Kidney tubule cell (primary cell): ENCODE measurements at regions not wholly inside any gene's neighbourhood (a gene's known extent, or its start where the extent isn't known, plus 50 kb on each side); places are given as distances from the start of the nearest gene placed in this dataset.

Source experiments
- DNase-seq: peaks from one replicate; pipeline ENCODE4 v3.0.0-alpha.2; 2018; ENCODE audit warnings: low spot score

DNA sequence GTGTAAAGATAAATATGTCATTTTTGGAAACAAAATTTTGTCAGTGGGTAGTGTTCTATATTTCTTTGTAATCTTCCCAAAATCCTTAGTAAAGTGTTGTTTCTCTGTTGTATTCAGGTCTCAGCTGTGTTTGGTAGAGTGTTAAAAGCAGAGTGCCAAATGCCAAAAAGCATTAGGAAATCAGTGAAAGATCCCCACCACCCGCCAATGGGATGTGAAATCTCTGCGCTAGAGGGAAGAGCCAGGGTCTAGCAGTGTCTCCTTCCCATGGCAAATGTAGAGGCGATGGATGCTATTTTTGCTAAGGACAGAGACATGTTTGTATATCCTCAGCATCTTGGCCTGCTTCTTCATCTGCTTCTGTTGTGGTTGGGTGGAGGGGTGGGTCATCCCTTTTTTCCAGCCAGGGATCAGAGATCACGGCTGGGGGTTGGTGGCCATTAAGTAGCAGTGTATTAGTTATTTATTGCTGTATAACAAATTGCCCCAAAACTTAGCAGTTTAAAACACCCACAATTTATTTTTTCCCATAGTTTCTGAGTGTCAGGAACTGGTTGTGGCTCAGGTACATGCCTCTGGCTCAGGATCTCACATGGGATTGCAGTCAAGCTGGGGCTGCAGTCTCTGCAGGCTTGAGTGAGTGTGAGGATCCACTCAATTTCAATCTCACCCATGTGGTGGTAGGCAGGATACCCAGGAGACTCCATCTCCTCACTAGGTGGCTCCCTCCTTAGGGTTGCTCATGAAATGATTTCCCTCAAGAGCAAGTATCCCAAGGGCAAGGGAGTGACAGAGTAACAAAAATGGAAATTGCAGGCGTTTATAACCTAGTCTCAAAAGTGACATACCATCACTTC lies 211.9 kb downstream of the MYCN start:
- no peak for DNase-seq

DNA sequence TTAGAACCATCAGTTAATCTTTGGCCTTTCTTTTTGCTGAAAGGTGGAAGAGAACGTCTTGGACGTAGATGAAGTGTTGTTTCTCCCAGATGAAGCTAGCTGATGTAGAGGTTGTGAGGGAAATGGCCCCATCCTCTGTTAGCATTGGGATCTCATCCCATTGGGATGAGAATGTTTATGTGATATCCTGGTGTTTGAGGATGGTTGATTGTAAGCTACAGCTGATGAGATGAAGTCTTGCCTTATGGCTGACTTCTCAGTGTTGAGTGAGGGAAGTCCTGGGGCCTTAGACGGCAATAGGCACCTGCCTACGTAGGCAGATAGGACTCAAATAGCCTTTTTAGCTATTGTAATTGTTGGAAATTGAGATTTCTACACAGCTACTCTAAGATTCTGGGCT lies 211.3 kb downstream of the MYCN start:
- no peak for DNase-seq

DNA sequence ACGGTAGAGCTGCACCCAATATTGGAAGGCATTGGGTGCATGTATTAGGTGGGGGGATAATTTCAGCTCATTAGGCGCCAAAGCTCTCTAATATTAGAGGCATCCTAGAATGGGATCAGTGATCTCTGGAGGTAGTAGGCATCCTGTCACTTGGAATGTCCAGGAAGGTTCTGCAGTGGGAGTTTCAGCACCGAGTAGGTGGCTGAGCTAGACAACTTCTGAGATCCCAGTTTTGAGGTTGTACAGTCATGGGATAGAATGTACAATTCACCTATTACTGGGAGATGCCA lies 210.9 kb downstream of the MYCN start:
- DNase-seq, result no peak

DNA sequence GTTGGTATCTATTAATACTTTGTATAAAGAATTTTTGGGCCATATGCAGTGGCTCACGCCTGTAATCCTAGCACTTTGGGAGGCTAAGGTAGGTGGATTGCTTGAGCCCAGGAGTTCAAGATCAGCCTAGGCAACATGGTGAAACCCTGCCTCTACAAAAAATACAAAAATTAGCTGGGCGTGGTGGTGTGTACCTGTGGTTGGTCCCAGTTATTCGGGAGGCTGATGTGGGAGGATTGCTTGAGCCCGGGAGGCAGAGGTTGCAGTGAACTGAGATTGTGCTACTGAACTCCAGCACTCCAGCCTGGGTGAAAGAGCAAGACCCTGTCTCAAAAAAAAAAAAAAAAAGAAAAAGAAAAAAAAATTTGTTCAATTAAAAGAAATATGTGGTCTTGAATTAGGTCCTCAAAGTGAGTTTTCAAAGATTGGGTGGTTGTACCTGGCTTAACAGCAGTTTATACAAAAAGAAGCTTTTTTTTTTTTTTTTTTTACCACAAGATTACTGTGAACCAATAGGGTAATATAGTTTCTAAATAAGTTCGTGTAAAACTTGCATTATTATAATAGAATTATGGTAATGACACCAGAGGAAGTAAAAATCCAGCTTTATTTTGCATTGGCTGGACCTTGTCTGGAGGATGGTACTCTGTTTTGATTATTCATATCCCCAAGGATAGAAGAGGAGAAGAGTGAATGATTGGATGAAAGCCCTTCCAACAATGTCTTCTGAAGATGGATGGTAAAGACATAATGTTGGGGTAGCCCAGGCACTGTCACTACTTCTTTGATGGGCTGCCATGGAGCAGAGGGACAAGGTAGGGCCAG lies 210.3 kb downstream of the MYCN start:
- no peak for DNase-seq

DNA sequence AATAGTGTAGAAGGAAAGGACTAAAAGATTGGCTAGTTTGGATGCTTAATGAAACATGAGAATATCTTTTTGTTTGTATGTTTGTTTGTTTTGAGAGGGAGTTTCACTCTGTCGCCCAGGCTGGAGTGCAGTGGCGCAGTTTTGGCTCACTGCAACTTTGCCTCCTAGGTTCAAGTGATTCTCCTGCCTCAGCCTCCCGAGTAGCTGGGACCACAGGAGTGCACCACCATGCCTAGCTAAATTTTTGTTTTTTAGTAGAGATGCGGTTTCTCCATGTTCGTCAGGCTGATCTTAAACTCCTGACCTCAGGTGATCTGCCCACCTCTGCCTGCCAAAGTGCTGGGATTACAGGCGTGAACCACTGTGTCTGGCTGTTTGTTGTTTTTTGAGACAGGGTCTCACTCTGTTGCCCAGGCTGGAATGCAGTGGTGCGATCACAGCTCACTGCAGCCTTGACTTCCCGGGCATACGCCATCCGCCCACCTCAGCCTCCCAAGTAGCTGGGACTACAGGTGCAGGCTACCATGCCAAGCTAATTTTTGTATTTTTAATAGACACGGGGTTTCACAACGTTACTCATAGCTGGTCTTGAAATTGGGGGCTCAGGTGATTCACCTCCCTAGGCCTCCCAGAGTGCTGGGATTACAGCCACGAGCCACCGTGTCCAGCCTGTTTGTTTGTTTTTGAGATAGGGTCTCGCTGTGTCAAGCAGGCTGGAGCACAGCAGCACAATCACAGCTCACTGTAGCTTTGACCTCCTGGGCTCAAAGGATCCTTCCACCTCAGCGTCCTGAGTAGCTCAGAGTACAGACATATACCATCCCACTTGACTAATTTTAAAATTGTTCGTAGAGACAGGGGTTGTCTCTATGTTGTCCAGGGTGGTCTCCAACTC lies 209.2 kb downstream of the MYCN start:
- no peak for DNase-seq

DNA sequence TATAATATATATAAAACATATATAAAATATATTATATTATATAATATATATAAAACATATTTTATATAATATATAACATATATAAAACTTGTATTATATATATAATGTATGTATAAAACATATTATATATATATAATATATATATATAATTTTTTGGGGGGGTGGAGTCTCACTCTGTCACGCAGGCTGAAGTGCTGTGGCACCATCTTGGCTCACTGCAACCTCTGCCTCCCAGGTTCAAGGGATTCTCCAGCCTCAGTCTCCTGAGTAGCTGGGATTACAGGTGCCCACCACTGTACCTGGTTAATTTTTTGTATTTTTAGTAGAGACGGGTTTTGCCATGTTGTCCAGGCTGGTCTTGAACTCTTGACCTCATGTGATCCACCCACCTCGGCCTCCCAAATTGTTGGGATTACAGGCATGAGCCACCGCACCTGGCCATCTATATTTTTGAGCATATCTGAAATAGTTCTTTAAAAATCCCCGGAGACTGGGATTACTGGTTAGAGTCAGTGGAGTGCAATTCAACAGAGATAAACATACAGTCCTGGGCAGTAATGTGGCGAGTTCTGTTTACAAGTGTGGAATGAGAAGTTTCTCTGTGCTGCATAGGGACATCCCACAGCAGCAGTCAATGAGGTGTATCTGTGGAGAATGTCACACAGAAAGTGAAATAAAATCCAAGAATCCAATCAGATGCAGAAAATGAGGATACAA lies 208.4 kb downstream of the MYCN start:
- no peak for DNase-seq

DNA sequence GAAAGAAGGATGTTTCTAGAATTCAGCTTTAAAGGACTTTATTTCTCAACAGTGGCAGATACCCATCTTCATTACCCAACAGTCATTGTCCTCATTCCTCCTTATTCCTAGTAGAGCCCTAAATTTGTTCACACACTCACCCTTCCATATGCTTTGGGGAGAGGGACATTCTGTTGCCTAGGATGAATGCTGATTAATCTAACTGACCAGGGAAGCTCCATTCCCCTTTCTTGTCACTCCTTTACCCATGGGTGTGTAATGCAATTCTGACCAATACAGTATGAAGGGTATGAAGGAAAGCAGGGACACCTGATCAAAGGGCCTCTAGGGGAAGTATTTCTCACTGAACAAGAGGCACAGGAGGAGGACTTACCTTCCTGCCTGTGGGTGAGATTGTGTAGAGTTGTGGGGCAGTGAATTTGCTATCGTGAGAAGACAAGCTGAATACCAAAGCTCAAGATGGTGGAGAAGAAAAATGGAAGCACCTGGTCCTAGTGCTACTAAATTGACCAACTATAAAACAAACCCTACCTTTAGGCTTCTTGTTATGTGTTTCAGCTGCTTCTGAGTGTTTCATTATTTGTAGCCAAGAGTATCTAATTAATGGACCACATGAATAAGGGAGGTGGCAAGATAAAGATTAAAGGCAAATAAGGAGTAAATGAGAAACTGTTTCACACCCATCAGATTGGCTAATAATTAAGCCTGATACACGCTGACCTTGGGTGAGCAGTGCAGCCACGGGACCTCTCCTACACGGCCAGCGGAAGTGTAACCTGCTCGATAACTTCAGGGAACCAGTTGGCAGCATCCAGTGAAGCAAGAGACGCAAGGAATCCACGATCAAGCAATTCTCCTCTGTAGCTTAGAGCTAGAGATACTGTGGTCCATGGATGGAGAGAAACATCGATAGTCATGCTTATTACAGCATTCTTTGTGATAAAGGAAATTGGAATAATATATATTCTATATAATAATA lies 202.3 kb downstream of the MYCN start:
- peak; percentile 58 for DNase-seq

DNA sequence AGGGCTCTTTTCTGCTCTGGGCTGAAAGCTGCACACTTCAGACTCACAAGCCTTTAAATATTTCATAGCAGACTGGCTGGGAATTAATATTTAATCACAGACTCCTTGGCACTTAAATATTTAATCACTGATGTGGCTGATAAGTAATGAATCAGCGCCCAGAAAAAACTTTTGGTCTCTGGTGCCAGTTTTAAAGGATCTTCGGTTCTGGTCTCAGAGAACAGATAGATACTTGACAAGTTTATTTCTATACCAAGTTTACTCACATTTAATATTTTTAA lies 201.2 kb downstream of the MYCN start:
- peak; percentile 57 for DNase-seq

DNA sequence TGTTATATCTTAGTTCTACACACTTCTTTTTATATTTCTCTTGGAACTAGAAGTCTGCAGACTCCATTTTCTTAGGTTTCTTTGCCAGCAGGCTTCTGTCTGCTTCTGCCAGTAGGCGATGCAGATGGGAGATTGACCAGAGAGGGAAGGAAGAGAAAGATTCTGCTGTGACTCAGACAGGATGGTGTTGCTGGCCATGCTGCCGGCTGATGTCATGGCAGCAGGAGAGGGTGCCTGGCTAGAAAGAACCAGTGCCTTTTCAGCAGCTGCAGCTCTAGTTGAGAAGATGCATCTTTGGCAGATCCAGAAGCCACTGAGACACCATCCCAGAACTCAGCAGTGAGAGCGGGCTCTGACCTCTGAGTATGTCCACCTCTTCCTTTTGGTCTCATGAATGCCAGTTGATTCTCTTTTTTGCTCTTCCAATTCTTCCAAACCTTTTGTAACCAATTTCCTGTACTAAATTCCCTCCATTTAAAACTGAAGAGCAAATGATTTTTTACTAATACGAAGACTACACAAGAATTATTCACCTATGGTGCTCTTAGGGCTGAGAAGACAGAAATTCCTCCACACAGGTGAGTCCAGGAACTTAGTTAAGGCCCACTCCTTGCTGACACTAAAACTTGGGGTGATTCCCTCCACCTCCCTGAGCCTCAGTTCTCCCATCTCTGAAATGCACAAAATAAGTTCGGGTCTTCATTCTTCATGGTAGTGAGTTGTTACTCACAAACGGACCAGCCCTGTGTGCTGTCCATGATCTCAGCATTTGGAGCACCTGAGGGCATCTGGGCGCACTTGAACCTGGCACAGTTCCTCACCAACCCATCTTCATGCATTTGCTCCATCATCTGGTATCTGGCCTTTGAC lies 200.7 kb downstream of the MYCN start:
- peak; percentile 72 for DNase-seq

DNA sequence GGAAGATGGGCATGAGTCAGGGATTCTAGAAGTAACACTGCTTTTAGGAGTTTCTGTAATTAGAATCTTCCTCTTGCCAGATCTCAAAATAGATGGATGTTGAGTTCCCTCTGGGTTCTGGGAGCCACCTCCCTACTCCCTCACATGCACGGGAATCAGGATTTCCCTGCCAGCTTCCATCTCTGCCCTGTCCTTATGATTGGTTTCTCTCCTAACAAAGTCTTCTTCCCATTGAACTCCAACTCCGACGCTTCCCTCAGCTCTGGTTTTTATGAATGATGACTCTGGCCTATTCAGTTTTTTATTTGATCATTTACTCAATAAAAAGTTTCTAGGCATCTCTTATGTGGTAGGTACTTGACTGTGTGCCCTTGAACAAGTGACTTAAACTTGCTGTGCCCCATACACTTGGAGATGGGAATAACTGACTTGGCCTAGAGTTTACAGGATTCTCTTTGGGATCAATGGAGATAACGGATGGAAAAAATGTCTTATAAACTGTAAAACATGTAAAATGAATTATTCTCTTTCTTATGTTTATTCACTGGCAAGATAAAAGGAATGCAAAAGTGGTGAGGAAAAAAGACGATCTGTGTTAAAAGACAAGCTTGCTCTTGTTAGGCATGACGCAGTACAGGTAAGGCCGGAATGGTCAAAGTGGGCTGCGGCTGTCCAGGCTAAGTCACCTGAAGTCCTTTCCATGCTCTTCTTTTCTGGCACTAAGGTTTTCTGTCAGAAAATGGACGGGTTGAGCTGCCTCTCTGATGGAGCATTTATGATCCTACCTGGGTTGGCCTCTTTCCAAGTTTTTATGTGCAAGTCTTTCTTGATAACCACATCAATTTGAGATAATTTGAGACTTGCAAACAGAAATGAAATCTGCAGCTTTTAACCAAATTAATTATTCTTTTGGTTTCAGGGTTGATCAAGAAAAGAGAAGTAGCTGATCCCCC lies 199.6 kb downstream of the MYCN start:
- no peak for DNase-seq

DNA sequence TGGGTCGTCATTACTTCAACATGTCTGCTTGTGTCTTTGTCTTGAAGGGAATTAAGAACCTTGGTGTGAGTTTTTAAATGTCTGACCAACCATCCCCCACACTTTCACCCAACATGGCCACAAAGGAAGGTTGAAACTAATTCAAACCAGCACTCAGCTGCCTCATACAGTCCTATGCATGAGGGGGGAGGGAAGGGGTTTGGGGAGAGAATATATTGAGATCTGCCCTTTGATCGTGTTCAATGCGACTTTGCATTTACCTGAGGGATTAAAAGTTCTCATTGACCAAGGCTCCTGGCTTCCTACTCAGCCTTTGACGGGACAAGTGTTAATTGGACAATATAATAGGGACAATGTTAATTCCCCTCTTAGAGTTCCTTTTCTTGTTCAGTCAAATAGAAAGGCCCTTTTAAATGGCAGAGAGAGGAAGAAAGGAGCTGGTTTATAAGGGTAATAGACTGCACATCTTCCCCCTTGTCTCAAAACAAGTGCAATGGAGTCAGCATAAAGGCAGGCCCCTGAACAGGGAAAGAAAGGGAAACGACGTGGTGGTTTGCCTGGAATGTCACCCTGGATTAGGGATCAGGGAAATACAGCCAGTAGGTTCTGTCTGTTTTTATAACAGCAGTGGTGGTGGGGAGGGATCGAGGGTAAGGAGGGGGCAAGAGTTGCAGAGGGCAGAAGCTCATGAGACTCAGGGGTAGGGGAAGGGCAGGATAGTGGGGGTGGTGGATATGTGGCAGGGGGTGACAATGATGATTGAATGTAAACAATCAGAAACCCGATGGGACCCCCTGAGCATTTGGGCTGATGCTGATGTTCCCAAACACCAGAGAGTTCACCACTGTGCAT lies 198.7 kb downstream of the MYCN start:
- no peak for DNase-seq

DNA sequence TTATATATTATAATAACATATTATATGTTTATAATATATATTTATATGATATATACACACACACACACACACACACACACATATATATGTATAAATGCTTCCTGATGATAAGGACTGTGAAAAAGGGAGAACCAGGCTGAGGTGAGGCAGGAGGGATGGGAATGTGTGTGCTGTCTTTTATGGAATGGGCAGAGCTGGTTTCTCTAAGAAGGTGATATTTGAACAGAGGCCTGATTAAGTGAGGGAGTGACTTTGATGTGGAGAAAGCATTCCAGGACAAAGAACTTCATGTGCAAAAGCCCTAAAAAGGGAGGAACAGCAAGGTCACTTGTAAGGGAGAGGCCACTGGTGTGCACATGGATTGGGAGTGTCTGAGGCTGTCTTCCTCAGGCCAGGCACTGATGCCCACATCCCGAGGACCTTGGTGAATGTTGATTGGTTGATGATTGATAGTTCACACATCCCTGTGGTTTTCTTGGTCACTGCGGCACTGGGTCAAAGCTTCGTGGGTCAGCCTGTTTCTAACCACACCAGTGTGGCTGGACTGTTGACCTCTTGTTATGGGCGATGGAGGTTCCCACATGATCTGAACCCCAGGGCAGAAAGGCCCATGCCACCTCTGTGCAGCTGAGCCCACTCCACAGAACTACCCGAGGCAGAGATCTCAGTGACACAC lies 196.9 kb downstream of the MYCN start:
- peak; percentile 41 for DNase-seq

DNA sequence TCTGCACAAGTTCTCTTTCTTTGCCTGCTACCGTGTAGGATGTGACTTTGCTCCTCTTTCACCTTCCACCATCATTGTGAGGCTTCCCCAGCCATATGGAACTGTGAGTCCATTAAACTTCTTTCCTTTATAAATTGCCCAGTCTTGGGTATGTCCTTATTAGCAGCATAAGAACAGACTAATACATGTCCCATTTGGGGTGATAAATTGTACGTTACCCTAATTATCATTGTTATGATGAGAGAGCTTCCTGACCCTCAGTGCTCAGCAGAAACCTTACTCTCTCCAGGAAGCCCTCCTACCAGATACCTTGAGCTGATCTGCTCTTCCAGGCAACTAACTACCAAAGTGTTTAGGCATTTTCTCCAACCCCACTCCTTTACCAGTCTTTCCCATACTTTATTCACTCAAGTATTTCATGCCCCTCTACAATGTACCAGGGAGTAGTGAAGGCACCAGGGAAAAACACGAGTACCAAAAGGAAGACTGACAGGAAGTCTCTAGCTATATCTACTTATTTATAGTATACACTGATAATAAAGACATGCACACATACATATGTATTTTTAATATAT lies 196.2 kb downstream of the MYCN start:
- no peak for DNase-seq

DNA sequence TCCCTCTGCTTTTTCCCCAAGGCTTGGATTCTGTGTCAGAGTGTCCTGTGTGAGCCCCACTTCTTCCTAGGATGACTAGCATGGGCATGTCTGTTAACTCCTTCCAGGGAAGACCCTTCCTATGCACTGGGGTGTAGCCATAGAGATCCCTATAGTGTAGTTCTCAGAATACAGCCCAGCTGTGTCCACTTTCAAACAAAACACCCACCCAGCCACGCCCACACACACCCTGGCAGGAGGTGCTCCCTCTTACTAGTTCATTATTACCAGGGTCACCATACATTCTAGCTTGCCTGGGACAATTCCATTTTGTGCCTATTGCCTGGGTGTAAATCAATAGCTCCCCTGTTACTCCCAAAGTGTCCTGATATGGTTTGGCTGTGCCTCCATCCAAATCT lies 195.6 kb downstream of the MYCN start:
- DNase-seq, result no peak

DNA sequence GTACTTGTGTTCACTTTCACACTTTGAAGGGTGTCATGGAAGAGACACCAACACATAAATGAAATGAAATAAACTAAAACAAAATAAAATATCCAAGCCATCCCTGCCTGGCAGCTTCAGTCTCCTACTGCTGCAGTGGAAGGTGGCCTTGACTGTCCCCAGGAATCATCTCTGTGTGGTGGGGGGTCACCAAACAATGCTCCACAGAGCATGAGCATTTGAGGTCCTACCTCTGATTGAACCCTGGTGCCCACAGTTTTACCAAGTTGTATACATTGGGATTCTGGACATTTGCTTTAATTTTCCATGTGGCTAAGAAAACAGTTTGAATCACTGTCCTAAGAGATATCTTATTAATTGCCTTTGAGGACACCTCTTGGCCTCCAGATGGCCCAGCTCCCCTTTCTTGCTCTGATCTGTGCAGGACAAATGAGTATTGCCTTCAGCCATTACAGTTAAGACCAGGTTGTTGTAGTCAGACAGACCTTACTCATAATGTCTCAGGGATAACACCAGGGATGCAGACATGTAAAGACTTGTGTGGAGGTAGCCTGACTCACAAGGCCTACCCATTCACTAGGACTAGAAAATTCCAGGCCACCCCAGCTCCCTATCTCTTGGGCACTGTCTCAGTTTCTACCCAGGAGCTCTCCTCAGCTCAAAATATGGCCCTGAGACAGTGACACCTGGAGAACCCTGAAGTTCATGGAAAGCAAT lies 195.0 kb downstream of the MYCN start:
- peak; percentile 50 for DNase-seq
